Loucy (cell line): ENCODE measurements at regions not wholly inside any gene's neighbourhood (a gene's known extent, or its start where the extent isn't known, plus 50 kb on each side); places are given as distances from the start of the nearest gene placed in this dataset.

Experiments used
- H2AFZ ChIP-seq: fragments of 200-600 bp; sonication (generic); 2 replicates; pipeline ENCODE4 v1.6.0; 2016; ENCODE audit warnings: antibody characterized with exemption, mild to moderate bottlenecking, low read length, moderate library complexity
- H3F3A ChIP-seq: fragments of 200-600 bp; 2 replicates; pipeline ENCODE4 v1.6.0; 2016; ENCODE audit warnings: antibody characterized with exemption, low read depth, mild to moderate bottlenecking
- H3K27me3 ChIP-seq: fragments of 200-600 bp; sonication (generic); 2 replicates; pipeline ENCODE4 v1.6.1; 2014; ENCODE audit warnings: low read length, mild to moderate bottlenecking; ENCODE audit not compliant: insufficient read depth, poor library complexity, severe bottlenecking
- H3K36me3 ChIP-seq: fragments of 200-600 bp; sonication (generic); 2 replicates; pipeline ENCODE4 v1.6.1; 2016; ENCODE audit warnings: low read length; ENCODE audit not compliant: insufficient read depth
- H3K4me1 ChIP-seq: fragments of 200-600 bp; sonication (generic); 2 replicates; pipeline ENCODE4 v1.5.1; 2014; ENCODE audit warnings: low read length, mild to moderate bottlenecking; ENCODE audit not compliant: insufficient read depth, poor library complexity, severe bottlenecking
- H3K4me2 ChIP-seq: fragments of 200-600 bp; sonication (generic); 2 replicates; pipeline ENCODE4 v1.6.0; 2014; ENCODE audit warnings: antibody characterized with exemption, low read length, low read depth, mild to moderate bottlenecking; ENCODE audit not compliant: poor library complexity, severe bottlenecking
- H3K4me3 ChIP-seq: fragments of 200-600 bp; sonication (generic); 2 replicates; pipeline ENCODE4 v1.5.1; 2014; ENCODE audit warnings: low read length, mild to moderate bottlenecking, mixed read lengths; ENCODE audit not compliant: poor library complexity, severe bottlenecking
- H3K79me2 ChIP-seq: fragments of 200-600 bp; sonication (generic); 2 replicates; pipeline ENCODE4 v1.6.1; 2014; ENCODE audit warnings: low read length; ENCODE audit not compliant: insufficient read depth
- H3K9ac ChIP-seq: fragments of 200-600 bp; sonication (generic); 2 replicates; pipeline ENCODE4 v1.6.0; 2014; ENCODE audit warnings: mild to moderate bottlenecking, low read depth, low read length, moderate library complexity; ENCODE audit not compliant: poor library complexity, severe bottlenecking
- H3K9me2 ChIP-seq: fragments of 200-600 bp; sonication (generic); replicated peaks from 2 replicates; pipeline ENCODE4 v1.6.1; 2016; ENCODE audit warnings: low read depth, low read length, mixed read lengths
- H3K9me3 ChIP-seq: fragments of 200-600 bp; sonication (generic); 2 replicates; pipeline ENCODE4 v1.6.1; 2014; ENCODE audit warnings: mild to moderate bottlenecking, antibody characterized with exemption, low read length, low read depth; ENCODE audit not compliant: insufficient read depth
- H4K20me1 ChIP-seq: fragments of 200-600 bp; sonication (generic); 2 replicates; pipeline ENCODE4 v1.6.0; 2014; ENCODE audit warnings: antibody characterized with exemption, low read length, mild to moderate bottlenecking; ENCODE audit not compliant: insufficient read depth, poor library complexity, severe bottlenecking
- CTCF ChIP-seq: fragments of 200-600 bp; sonication (generic); conservative IDR thresholded peaks from 2 replicates; pipeline ENCODE4 v1.5.1; 2014; ENCODE audit warnings: mild to moderate bottlenecking, antibody characterized with exemption, low read length
- EZH2phosphoT487 ChIP-seq: fragments of 200-600 bp; IDR thresholded peaks from 2 replicates; pipeline ENCODE4 v1.6.1; 2018; ENCODE audit warnings: antibody characterized with exemption, mild to moderate bottlenecking, moderate library complexity, borderline replicate concordance

GRCh38 chr6:86782328-86782727 lies 155.0 kb upstream of the HTR1E start:
- no peak overlapping the region for H3K4me3 ChIP-seq
- H4K20me1 ChIP-seq: no peaks in the 10 kb centered on the region
- no peaks in the 10 kb centered on the region for H3F3A ChIP-seq
- no peak overlapping the region for H2AFZ ChIP-seq
- H3K9ac ChIP-seq: no peak overlapping the region
- no peak overlapping the region for H3K4me2 ChIP-seq
- no peaks in the 10 kb centered on the region for H3K36me3 ChIP-seq
- no peaks in the 10 kb centered on the region for H3K27me3 ChIP-seq
- no peaks in the 10 kb centered on the region for H3K79me2 ChIP-seq
- H3K9me3 ChIP-seq: no peaks in the 10 kb centered on the region
- no peaks in the 10 kb centered on the region for H3K4me1 ChIP-seq
- TF ChIP-seq CTCF: no peak
- TF ChIP-seq EZH2phosphoT487: no peak
- H3K9me2 ChIP-seq: no peaks in the 10 kb centered on the region

GRCh38 chr6:86780923-86781322 lies 156.4 kb upstream of the HTR1E start:
- Histone ChIP-seq H3F3A (no peaks in the 10 kb centered on the region), H3K27me3 (no peaks in the 10 kb centered on the region), H3K9ac (no peak overlapping the region), H3K36me3 (no peaks in the 10 kb centered on the region), H3K4me3 (no peak overlapping the region), H3K4me1 (no peaks in the 10 kb centered on the region), H4K20me1 (no peaks in the 10 kb centered on the region), H3K9me2 (no peaks in the 10 kb centered on the region), H3K4me2 (no peak overlapping the region), H2AFZ (no peak overlapping the region), H3K9me3 (no peaks in the 10 kb centered on the region), H3K79me2 (no peaks in the 10 kb centered on the region)
- no peak for TF ChIP-seq CTCF
- TF ChIP-seq EZH2phosphoT487: no peak

GRCh38 chr6:86775893-86776292 lies 161.4 kb upstream of the HTR1E start:
- no peaks in the 10 kb centered on the region for H3K9me2 ChIP-seq
- H3K4me2 ChIP-seq: no peak overlapping the region
- H3K9me3 ChIP-seq: no peaks in the 10 kb centered on the region
- H2AFZ ChIP-seq: no peak overlapping the region
- no peaks in the 10 kb centered on the region for H3K36me3 ChIP-seq
- H3K4me3 ChIP-seq: no peak overlapping the region
- TF ChIP-seq CTCF (no peak), EZH2phosphoT487 (no peak)
- no peak overlapping the region for H3K9ac ChIP-seq
- H3K4me1 ChIP-seq: no peaks in the 10 kb centered on the region
- H3K27me3 ChIP-seq: no peaks in the 10 kb centered on the region
- no peaks in the 10 kb centered on the region for H4K20me1 ChIP-seq
- no peaks in the 10 kb centered on the region for H3F3A ChIP-seq
- H3K79me2 ChIP-seq: no peaks in the 10 kb centered on the region
